Left ventricle myocardium superior (tissue), 1 donor: ENCODE measurements at regions not wholly inside any gene's neighbourhood (a gene's known extent, or its start where the extent isn't known, plus 50 kb on each side); places are given as distances from the start of the nearest gene placed in this dataset.

Experiments used
- ATAC-seq: fragments of 200-7000 bp; cut with Tn5 transposase; one replicate; pipeline ENCODE4 v1.9.1; 2020; ENCODE audit warnings: mild to moderate bottlenecking, moderate library complexity
- DNase-seq: peaks from one replicate; pipeline ENCODE4 v3.0.0-alpha.2; 2020
- intact Hi-C: fragments of 100-400 bp; cut with micrococcal nuclease; formaldehyde crosslinking; loops from one replicate; pipeline ENCODE4 v1.11.0; 2022
- donor health status: DM: no; HTN: yes; CAD: no; lungs with severe emphysema.

DNA sequence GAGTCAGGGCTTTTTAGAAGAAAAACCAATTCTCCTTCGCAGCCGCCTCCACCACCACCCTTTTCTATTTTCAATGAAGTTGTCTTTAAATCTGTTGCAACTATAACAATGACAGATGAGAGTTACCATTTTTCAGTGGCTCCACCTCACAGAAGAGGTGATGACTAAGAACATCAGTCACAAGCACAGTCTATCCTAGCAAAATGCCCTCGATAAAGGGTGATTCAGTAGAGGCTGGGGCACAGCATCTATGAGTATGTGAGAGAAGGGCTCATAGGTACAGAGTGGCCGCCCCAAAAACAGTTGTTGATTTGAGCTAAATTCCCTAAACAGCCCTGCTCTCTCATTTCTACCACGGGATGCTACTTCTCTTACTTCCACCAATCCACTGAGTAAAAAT is 310.8 kb upstream of the MGAT5 start:
- intact Hi-C loops = no loop called here
- ATAC-seq = no peak

DNA sequence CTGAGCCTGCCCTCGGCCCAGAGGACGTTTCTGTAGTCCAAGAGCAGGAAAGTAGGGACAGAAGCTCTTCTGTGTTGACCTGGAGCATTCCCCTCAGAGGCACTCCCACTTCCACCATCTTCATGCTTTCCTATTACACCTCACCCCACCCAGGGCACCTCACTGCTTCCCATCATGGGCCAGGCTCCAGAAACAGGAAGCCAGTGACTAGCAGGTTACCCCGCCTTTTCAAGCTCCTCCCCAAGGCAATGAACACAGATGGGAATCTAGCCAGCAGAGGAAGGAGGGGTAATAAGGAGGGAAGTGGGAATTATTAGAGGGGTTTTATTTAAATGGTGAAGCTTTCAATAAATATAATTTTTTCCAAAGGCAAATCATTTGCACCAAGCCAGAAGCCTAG is 308.8 kb upstream of the MGAT5 start:
- ATAC-seq = no peak

More for the DNA sequence above, 310.8 kb upstream of the MGAT5 start:
- no peak for DNase-seq

DNA sequence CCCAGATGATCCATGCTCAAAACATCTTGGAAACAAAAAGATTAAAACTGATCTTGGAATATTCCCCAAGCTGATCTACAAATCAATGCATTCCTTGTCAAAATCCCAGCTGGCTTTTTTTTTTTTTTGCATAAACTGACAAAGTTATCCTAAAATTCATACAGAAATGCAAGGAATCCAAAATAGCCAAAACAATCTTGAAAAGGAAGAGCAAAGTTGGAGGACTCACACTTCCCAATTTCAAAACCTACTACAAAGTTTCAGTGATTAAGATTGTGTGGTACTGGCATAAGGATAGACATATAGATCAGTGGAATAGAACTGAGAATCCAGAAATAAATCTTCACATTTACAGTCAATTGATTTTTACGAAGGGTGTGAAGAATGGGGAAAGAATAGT is 306.8 kb upstream of the MGAT5 start:
- no peak for ATAC-seq
- intact Hi-C loops = no loop called here
- no peak for DNase-seq

More for the DNA sequence above, 308.8 kb upstream of the MGAT5 start:
- DNase-seq = no peak
- intact Hi-C loops = no loop called here

DNA sequence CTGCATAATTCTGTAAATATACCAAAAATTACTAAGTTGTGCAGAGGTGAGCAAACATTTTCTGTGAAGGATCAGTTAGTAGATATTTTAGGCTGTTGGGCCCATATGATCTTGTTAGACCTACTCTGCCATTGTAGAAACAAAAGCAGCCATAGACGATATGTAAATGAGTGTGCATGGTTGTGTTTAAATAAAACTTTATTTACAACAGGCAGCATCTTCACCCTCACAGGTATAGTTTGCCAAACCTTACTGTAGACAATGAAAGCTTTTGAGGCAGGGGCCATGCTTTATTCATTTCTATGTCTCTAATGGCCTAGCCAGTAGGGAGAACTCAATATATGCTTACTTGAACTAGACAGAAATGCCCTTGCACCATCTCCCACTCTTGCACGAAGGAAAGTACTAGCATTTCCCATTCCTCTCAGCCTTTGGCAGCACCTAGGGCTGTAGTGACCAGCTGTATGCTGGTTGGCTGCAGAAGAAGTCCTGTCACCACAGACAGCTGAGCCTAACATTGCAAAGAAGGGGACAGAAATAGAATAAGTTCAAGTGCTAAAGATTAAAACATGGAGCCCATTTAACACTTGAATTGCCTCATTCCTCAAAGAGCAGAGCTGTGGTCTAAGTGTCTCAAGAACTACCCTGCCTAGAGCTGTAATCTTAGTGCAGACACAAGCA is 305.1 kb upstream of the MGAT5 start:
- ATAC-seq = peak; percentile 97
- intact Hi-C loops = no loop called here
- peak; percentile 36 for DNase-seq

DNA sequence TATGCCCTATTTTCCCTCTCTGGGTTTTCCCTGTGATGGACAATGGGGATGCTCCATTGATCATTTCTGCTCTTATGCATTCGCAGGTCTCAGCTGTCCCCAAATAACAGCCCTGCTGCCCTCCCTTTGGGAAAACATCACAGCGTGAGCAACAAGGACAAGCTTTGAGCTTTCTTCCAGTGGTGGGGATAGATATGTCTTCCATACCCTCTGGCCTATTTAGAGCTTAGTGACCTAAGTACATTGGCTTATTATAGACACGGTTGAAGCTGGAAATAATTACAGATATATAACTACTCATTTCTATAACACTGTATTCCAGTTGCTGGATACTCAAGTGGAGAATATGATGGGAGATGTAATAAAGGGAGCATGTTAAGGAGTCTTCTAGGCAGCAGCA is 304.3 kb upstream of the MGAT5 start:
- ATAC-seq = peak; percentile 63
- intact Hi-C loops = no loop called here
- no peak for DNase-seq

DNA sequence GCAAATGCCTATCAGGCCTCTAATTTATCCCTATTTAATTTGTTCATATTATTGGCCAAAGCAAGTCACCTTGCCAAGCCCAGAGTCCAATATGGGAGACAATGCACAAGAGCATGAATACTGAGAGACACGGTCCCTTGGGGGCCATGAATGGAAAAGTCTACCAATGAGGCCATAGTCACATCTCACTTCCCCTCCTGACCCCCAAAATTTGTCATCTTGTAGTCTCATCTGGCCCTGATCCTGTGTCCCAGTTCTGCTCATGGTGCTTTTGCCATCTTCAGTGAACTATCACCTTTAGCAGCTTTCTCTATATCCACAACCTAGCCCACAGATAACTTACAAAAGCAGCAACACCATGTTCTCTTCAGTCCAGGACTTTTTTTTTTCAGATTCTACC is 302.7 kb upstream of the MGAT5 start:
- intact Hi-C loops = no loop called here
- DNase-seq (no peak), ATAC-seq (no peak)

DNA sequence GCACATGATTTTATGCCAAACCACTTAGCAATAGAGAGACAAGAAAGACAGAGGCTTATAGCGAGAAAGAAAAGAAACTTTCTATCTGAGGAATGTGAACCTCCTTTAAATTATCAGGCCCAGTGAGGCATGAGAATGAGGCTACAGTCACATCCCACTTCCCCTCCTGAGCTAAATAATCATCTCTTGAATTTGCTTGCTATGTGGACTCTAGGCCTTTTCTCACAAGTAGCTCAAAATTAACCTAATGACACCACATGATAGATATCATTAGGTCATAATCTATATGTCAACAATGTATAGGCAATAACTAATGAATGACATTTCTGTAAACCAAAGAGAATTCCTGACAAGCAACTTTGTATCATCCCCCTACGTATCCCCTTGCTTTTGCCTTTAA is 301.5 kb upstream of the MGAT5 start:
- intact Hi-C loops = no loop called here
- DNase-seq = no peak

DNA sequence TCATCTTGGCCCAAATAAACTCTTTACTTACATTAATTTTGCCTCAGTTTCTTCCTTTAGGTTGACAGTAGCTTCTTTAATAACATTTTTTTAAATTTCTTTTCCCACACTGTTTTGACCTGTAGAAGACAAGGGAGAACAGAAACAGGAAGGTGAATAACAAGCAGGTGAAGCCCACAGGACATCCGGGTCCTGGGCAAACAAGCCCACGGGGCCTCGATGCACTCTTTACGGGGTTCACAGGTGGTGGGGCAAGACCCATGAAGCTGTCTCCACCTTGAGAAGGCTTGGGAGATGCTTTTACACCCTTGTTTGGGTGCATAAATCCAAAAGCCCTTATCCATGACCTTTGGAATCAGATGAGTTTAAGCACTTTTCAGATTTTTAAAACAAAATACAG is 301.0 kb upstream of the MGAT5 start:
- ATAC-seq (no peak), DNase-seq (no peak)
- intact Hi-C loops = no loop called here

More for the DNA sequence above, 301.5 kb upstream of the MGAT5 start:
- ATAC-seq = no peak

DNA sequence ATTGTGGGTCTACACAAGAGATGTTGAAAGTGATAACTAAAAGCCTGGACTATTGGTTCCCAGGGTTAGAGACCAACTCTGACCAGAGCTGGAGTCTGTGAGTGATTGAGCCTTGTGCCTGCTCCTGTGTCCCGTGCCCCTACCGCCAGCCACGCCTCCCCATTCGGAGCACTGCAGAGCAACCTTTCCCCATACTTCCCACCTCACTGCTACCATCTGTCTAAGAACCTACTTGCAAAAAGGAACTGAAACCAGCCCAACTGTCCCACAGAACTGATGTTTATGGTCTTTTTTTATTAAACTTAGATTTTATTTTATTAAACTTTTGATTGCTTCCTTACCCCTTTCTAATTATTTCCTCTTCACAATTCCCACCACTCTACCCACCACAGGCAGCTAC is 300.3 kb upstream of the MGAT5 start:
- DNase-seq (no peak), ATAC-seq (no peak)

DNA sequence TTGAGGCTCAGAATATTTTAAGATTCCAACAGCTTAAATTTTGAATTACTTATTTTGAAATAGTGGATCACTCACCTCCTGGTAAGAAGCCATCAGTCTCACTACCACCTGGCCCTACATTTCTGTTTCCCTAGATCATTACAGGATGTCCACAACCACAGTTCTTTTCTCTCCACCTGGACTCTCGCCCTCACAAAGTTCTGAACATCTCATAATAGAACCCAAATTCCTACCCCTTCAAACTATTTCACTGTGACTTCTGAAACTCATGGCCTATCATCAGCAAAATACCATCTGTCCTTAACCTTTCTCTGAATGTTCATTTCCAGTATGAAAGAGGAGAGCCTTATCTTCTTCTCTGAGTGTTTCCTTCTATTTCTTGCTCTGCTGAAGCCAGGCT is 299.2 kb upstream of the MGAT5 start:
- intact Hi-C loops = no loop called here
- DNase-seq (no peak), ATAC-seq (no peak)

More for the DNA sequence above, 300.3 kb upstream of the MGAT5 start:
- intact Hi-C loops = no loop called here

DNA sequence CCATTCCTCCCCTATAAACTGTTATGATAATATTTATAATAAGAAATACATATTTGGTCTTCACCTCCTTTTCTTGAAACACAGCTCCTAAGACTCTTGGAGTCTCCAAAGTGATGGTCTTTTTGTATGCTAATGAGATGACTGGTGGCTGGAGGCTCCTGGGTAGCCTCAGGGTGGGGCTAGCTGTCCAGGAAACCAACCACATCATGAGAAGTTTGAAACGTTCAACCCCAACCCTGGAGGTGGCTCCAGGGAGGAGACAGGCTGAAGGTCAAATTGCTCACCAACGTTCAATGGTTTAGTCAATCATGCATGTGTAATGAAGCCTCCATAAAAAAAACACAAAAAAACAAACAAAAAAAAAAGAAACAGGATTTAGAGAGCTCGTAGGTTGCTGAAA is 298.7 kb upstream of the MGAT5 start:
- DNase-seq (no peak), ATAC-seq (no peak)
- intact Hi-C loops = no loop called here

DNA sequence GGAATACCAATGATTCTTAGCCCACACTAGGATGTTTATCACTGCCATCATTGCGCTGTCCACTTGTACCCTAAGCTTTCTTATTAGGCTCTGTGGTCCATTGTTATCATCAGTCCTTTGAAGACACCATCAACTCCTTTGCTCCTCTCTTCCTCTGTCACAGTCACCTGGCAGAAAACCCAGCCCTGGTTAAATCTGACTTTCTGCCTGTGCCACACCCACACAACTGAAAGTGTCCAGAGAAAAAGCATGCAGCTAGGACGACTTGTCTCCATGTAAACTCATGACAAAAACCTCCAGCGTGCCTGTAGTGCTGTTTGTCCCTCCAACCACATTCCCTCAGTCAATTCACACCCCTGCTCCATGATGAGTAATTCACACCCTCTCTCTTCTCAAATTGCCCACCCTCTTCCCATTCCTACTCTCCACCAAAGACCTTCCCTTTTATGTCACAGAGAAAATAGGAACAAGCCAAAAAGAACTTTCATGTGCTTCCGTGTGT is 297.4 kb upstream of the MGAT5 start:
- peak; percentile 25 for ATAC-seq
- DNase-seq = no peak
- intact Hi-C loops = no loop called here

DNA sequence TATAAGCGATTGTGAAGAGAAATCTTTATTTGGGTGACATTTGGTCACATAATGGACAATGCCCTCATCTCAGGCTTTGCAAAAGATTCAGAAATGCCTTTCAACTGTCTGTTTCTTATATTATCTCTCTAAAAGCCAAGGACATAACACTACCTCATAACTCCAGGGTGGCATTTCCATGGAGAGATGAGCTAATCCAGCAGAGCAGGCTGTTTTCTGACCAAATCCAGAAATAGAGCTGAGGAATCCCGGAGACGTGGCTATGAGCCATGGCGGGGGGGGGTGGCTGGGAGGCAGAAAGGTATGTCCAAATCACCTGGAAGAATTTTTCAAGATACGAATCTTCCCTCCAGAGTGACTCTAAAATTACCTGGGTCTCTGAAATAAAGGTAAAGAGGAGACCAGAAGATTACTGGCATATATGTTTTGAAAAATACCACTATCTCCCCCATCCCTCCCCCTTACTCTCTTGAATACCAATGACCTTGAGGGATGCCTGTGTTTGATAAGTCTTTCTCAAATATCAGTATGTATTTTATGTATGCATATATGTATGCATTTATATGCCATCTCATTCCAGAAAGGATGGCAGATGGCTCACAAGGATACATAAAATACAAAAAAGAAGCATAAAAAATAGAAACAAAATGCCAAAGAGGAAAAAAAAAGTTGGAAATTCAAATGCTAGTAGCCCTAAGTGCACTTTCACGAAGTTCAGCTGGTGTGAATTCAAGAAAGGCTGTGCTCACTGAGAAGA is 296.0 kb upstream of the MGAT5 start:
- intact Hi-C loops = no loop called here
- ATAC-seq = peak; percentile 56
- no peak for DNase-seq

DNA sequence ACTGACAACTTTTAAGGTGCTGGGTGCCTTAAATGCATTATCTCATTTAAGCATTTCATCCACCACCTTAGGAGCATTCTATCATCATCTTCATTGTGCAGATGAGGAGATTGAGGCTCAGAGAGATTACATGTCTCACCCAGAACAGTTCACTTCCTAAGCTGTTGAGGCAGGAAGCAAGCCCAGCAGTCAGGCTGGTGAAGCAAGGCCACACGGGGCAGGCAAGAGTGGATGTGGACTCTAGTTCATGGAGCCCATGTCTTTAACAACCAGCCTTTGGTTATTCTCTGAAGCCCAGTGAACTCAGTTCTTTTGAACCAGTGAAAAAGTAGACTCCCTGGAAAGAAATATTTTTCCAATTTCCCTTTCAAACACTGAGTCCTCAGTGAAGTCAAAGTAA is 294.8 kb upstream of the MGAT5 start:
- intact Hi-C loops = no loop called here
- DNase-seq = no peak
- ATAC-seq = no peak

DNA sequence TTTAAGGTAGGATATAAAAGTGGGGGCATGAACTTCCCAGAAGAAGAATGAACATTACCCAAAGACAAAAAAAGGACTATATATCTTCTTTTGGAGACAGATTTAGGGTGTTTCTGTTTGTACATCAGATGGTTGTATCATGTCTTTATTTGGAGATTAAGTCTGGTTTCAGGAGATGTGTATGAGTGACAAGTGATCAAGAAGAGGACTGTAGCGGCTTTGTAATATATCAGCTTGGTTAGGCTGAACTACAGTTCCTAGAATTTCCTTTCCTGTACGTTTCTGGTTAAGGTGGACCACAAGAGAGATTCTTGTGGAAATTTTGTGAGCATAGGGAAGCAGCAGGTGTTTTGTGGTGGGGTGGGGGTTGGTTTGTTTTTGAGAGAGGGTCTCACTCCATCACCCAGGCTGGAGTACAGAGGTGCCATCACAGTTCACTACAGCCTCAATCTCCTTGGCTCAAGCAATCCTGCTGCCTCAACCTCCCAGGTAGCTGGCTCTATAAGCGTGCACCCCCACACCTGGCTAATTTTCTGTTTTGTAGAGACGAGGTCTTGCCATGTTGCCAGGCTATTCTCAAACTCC is 287.1 kb upstream of the MGAT5 start:
- ATAC-seq (no peak), DNase-seq (no peak)
- intact Hi-C loops = no loop called here

DNA sequence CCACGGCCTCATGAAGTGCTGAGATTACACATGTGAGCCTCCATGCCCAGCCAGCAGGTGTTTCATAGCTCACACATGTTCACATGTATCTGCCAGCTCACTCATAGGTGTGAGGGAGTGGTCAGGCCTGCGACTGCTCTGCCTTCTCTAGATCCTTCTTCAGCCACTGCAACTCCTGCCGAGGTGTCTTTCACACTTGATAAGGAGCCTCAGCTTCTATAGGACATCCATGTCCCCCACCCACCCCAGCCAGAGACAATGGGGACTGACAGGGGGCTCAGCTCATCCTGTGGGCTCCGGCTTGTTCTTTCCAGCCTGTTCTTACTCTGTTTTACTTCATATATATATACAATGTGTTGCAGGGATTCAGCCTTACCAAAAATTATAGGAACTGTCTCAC is 286.5 kb upstream of the MGAT5 start:
- intact Hi-C loops = no loop called here
- no peak for DNase-seq
- ATAC-seq = no peak

DNA sequence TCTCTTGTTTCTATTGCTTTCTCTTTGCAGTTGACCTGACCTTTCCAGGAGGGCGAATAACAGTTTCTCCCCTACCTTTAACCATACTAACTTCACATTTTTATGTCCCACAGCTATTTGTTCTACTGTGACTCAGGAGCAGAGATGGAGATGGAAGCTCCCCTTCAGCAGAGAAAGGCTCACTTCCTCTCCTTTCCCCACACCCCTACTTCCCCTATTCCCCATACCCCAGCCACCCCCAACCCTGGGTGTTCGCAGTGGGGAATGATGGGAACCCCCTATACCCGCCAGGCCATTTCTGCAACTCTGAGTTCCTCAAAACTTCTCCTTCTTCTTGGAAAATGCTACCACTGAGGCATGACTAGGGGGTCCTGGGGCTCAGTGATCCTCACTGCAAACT is 285.4 kb upstream of the MGAT5 start:
- intact Hi-C loops = no loop called here
- peak; percentile 24 for ATAC-seq

DNA sequence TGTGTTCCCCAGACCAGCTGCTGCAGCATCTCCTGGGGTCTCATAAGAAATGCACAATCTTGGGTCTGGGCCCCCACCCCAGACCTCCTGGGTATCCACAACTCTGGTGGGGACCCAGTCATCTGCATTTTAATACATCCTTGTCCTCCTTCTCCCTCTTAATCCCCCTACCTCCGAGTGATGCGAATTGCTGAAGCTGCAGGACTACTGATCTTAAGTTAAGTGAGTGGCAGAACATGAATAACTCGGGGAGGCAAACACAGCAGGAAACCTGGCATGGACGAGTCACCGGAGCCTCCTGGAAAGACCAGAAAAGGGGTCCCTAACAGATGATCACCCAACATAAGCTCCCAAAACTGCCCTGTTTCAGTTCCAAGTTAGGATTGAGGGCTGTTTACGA is 283.2 kb upstream of the MGAT5 start:
- DNase-seq = no peak
- intact Hi-C loops = no loop called here
- ATAC-seq = no peak

More for the DNA sequence above, 285.4 kb upstream of the MGAT5 start:
- no peak for DNase-seq

DNA sequence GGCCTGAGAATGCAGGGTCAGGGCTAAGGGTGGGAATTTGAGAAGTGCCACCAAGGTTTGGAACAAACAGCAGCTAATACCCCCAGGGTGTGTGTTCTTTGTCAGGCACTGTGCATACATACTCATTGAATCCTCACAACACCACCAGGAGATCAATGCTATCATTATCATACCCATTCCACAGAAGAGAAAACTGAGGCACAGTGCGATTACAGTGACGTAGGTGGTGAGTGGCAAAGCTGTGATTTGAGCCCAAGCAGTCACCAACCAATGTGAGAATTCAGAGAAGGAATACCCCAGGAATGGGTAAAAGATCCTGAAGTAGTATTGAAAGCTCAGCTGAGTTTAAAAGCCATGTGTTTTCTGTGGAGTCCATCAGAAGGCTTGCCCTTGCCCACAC is 281.6 kb upstream of the MGAT5 start:
- intact Hi-C loops = no loop called here
- DNase-seq = no peak
- ATAC-seq = no peak

DNA sequence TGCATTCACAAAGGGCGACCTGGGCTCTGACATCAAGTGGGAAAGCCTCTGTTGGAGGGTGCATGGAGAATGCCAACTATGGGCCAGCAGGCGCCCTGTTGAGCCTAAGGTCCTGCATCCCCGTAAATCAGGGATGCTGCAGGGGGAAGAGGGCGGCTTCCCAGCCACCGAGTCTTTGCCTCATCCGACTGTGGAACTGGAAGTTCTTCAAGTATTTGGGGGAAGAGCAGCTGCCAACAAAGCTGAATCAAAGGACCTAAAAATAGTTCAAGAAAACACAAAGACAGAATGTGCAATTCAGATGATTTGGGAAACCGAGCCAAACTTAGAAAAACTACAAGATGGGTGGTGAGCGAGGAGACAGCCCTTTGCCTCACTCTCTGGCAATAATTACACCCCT is 281.1 kb upstream of the MGAT5 start:
- ATAC-seq = peak; percentile 64
- DNase-seq = no peak
- intact Hi-C loops = no loop called here

DNA sequence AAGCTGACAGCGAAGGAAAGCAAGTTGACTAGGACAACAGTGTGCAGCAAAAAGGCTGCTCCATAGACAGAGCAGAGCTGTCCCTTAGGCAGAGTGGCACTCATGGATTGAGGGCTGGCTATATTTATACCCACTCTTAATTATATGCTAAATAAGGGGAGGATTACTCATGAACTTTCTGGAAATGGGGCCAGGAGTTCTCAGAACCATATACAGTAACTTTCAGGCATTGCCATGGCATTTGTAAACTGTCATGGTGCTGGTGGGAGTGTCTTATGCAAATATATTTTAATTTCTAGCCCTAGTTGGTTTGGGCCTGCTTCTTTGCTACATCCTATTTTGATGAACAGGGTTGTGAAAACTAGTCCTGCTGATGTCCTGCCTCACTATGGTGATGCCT is 279.5 kb upstream of the MGAT5 start:
- intact Hi-C loops = no loop called here
- ATAC-seq (peak; percentile 19), DNase-seq (no peak)
